Peyer's patch (tissue), 4 donors: ENCODE measurements at regions not wholly inside any gene's neighbourhood (a gene's known extent, or its start where the extent isn't known, plus 50 kb on each side); places are given as distances from the start of the nearest gene placed in this dataset.

ENCODE experiments used
- POLR2A ChIP-seq, 2 donors: fragments of 450-650 bp; IDR thresholded peaks; one replicate each; pipeline ENCODE4 v1.5.1; 2017; ENCODE audit warnings: antibody characterized with exemption in 2 of 2, mild to moderate bottlenecking in 2 of 2, moderate library complexity in 2 of 2
- TF ChIP-seq, protein P1 (sequence below), 6 experiments: fragments of 450-650 bp in 4 of 6; fragments of 200-600 bp in 2 of 6; sonication (generic) in 1 of 6; IDR thresholded peaks; one replicate each; pipeline ENCODE4 v1.5.1; 2017 to 2019; ENCODE audit warnings: antibody characterized with exemption in 6 of 6, mild to moderate bottlenecking in 3 of 6, moderate library complexity in 1 of 6

DNA sequence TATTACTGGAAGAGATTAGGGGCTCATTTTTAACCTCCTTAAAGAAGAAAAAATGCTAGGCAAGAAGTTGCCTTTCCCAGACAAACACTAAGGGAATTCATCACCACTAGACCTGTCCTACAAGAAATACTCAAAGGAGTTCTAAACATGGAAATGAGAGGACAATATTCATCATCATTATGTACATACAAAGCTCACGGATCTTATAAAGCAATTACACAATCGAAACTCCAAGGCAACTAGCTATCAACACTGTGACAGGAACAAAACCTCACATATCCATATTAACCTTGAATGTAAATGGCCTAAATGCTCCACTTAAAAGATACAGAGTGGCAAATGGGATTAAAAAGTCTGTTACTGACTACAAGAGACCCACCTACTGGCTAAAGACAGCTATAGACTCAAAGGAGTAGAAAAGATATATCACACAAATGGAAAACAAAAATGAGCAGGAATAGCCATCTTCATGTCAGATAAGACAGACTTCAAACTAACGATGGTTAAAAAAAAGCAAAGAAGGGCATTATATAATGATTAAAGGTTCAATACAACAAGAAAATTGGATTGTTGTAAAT is 246.6 kb downstream of the ADRA2A start:
- TF ChIP-seq, protein P1, sequence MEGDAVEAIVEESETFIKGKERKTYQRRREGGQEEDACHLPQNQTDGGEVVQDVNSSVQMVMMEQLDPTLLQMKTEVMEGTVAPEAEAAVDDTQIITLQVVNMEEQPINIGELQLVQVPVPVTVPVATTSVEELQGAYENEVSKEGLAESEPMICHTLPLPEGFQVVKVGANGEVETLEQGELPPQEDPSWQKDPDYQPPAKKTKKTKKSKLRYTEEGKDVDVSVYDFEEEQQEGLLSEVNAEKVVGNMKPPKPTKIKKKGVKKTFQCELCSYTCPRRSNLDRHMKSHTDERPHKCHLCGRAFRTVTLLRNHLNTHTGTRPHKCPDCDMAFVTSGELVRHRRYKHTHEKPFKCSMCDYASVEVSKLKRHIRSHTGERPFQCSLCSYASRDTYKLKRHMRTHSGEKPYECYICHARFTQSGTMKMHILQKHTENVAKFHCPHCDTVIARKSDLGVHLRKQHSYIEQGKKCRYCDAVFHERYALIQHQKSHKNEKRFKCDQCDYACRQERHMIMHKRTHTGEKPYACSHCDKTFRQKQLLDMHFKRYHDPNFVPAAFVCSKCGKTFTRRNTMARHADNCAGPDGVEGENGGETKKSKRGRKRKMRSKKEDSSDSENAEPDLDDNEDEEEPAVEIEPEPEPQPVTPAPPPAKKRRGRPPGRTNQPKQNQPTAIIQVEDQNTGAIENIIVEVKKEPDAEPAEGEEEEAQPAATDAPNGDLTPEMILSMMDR (IDR thresholded peaks at IDR 0.05), result peak in 3 of 6 experiments; percentile 24 to 35 (median 25)
- no peak for TF ChIP-seq POLR2A (IDR thresholded peaks at IDR 0.05)
